ENCODE measurements at regions not wholly inside any gene's neighbourhood (a gene's known extent, or its start where the extent isn't known, plus 50 kb on each side); places are given as distances from the start of the nearest gene placed in this dataset.

DNA sequence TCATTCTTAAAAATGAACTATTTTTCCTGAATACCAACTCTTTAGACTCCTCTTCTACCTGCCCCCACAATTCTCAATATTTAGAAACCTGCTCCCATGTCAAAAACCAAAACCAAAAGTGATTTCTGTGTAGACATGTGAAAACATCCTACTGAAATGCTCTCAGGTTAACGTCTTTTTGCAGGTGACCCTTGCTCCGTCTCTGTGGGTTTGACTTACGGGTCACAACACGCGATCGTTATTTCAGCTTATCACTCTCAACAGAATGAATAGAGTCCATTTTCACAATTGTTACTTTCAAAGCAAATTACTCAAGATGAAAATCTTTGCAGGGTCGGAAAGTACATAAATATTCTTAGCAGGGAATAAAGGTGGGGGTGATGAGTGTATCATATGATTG is 456.3 kb upstream of the SGCD start:
- TF ChIP-seq MBD2 (IDR thresholded peaks at IDR 0.05; ENCODE audit: borderline replicate concordance, low read depth) (no peak), EP300 (IDR thresholded peaks at IDR 0.05; ENCODE audit: low read length) (no peak), SAFB2 (IDR thresholded peaks at IDR 0.05; ENCODE audit: borderline replicate concordance, low read depth, low read length, severe bottlenecking) (no peak), KLF1 (tag; IDR thresholded peaks at IDR 0.05) (no peak)
- TF ChIP-seq, protein P1, sequence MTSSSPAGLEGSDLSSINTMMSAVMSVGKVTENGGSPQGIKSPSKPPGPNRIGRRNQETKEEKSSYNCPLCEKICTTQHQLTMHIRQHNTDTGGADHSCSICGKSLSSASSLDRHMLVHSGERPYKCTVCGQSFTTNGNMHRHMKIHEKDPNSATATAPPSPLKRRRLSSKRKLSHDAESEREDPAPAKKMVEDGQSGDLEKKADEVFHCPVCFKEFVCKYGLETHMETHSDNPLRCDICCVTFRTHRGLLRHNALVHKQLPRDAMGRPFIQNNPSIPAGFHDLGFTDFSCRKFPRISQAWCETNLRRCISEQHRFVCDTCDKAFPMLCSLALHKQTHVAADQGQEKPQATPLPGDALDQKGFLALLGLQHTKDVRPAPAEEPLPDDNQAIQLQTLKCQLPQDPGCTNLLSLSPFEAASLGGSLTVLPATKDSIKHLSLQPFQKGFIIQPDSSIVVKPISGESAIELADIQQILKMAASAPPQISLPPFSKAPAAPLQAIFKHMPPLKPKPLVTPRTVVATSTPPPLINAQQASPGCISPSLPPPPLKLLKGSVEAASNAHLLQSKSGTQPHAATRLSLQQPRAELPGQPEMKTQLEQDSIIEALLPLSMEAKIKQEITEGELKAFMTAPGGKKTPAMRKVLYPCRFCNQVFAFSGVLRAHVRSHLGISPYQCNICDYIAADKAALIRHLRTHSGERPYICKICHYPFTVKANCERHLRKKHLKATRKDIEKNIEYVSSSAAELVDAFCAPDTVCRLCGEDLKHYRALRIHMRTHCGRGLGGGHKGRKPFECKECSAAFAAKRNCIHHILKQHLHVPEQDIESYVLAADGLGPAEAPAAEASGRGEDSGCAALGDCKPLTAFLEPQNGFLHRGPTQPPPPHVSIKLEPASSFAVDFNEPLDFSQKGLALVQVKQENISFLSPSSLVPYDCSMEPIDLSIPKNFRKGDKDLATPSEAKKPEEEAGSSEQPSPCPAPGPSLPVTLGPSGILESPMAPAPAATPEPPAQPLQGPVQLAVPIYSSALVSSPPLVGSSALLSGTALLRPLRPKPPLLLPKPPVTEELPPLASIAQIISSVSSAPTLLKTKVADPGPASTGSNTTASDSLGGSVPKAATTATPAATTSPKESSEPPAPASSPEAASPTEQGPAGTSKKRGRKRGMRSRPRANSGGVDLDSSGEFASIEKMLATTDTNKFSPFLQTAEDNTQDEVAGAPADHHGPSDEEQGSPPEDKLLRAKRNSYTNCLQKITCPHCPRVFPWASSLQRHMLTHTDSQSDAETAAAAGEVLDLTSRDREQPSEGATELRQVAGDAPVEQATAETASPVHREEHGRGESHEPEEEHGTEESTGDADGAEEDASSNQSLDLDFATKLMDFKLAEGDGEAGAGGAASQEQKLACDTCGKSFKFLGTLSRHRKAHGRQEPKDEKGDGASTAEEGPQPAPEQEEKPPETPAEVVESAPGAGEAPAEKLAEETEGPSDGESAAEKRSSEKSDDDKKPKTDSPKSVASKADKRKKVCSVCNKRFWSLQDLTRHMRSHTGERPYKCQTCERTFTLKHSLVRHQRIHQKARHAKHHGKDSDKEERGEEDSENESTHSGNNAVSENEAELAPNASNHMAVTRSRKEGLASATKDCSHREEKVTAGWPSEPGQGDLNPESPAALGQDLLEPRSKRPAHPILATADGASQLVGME (CRISPR knock-in tag; IDR thresholded peaks at IDR 0.05): no peak
- ChIA-PET POLR2A (no interaction called here), CTCF (ENCODE audit: low intra/inter-chr PET ratio) (no interaction called here)
- H3K4me3 ChIP-seq: no peak overlapping the region
- BruUV-seq (replicated peaks): no TSS peak
- H3K9me3 ChIP-seq (replicated peaks; ENCODE audit: control insufficient read depth, insufficient read depth, low read depth, low read length): no peaks in the 10 kb centered on the region
- H3K79me2 ChIP-seq (ENCODE audit: control insufficient read depth, insufficient read depth, low read length): no peaks in the 10 kb centered on the region
- no peak overlapping the region for H3K9ac ChIP-seq (ENCODE audit: insufficient read depth in 1 of 2, low read depth in 2 of 2, low read length in 2 of 2)
- DNase-seq (ENCODE audit: extremely low read depth in 1 of 4, low spot score in 3 of 4) (no peak), ATAC-seq (no peak), FAIRE-seq (no peak)
- WGBS (ENCODE audit: insufficient coverage, low coverage, missing lambda C conversion rate): 2% methylated on average over 7 of the region's 7 CpGs
- no peaks in the 10 kb centered on the region for H3K9me1 ChIP-seq (ENCODE audit: control insufficient read depth, insufficient read depth, low read length)
- no peak overlapping the region for H3K27ac ChIP-seq (ENCODE audit: extremely low read depth, low read depth, low read length)
- H3K4me2 ChIP-seq (ENCODE audit: insufficient read depth, low read length): no peak overlapping the region
- intact Hi-C loops (cut with micrococcal nuclease) (no loop called here), in situ Hi-C loops (cut with MboI) (no loop called here)
- no peak overlapping the region for H2AFZ ChIP-seq (ENCODE audit: low read depth, low read length)
- no peaks in the 10 kb centered on the region for H3K27me3 ChIP-seq (ENCODE audit: control insufficient read depth in 2 of 2, insufficient read depth in 2 of 2, low read length in 2 of 2)
- H4K20me1 ChIP-seq (replicated peaks; ENCODE audit: control insufficient read depth, insufficient read depth, low read length): no peaks in the 10 kb centered on the region
- H3K4me1 ChIP-seq (replicated peaks in 1 of 2; ENCODE audit: control insufficient read depth in 2 of 2, insufficient read depth in 2 of 2, low read length in 2 of 2): no peaks in the 10 kb centered on the region
- no peaks in the 10 kb centered on the region for H3K36me3 ChIP-seq (ENCODE audit: control insufficient read depth, insufficient read depth, low read length)
